LNCaP clone FGC (cell line): ENCODE measurements at regions not wholly inside any gene's neighbourhood (a gene's known extent, or its start where the extent isn't known, plus 50 kb on each side); places are given as distances from the start of the nearest gene placed in this dataset.
"Not testable (repeated sequence)": the region's sequence is repeated elsewhere in the genome, so short reads cannot be mapped to it uniquely, and the experiment has no call there.

ENCODE experiments used
- DNase-seq: peaks from one replicate; pipeline ENCODE4 v3.0.0-alpha.2; 2011; ENCODE audit warnings: low read depth
- H3K4me3 ChIP-seq: 2 replicates; pipeline ENCODE4 v1.5.1; 2011; ENCODE audit warnings: mild to moderate bottlenecking, low read depth, low read length, control low read depth
- TF ChIP-seq, protein P1 (sequence below): IDR thresholded peaks from 2 replicates; pipeline ENCODE4 v1.5.1; 2012; ENCODE audit warnings: mild to moderate bottlenecking; ENCODE audit not compliant: control insufficient read depth, insufficient read depth; ENCODE audit errors: extremely low read depth

DNA sequence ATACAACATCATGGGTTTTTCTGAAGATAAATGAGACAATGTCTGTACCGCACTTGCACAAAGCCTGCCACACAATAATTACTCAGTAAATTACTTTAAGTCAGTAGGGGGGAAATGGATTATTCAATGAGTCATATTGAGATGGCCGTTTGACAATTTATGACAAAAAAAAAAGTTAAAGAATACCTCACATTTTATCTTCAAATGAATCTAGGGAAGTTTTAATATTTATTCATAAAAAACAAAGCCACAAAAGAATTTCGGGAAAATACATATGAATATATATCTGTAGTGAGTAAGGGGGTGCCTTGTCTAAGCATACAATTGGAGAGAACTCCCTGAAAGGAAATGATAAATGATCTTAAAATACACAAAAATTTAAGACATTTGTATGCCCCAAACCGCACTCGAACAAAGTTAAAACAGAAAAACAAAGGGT lies 197.0 kb upstream of the SLC7A11 start:
- TF ChIP-seq, protein P1, sequence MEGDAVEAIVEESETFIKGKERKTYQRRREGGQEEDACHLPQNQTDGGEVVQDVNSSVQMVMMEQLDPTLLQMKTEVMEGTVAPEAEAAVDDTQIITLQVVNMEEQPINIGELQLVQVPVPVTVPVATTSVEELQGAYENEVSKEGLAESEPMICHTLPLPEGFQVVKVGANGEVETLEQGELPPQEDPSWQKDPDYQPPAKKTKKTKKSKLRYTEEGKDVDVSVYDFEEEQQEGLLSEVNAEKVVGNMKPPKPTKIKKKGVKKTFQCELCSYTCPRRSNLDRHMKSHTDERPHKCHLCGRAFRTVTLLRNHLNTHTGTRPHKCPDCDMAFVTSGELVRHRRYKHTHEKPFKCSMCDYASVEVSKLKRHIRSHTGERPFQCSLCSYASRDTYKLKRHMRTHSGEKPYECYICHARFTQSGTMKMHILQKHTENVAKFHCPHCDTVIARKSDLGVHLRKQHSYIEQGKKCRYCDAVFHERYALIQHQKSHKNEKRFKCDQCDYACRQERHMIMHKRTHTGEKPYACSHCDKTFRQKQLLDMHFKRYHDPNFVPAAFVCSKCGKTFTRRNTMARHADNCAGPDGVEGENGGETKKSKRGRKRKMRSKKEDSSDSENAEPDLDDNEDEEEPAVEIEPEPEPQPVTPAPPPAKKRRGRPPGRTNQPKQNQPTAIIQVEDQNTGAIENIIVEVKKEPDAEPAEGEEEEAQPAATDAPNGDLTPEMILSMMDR: no peak
- DNase-seq: no peak
- H3K4me3 ChIP-seq: no peak overlapping the region

DNA sequence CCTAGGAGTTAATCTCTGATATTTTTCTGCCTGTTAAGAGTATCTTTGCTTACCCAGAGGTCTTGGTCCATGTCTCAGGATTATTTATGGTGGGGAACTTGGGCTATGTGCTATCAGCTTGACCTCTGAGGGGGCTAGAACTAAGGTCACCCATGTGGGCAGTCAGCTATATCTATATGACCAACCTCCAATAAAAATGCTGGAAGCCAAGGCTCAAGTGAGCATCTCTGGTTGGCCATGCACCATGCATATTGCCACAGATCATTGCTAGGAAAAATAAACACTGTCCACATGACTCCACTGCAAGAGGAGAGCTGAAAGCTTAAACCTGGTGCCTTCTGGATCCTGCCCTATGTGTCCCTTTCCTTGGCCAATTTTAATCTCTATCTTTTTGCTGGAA lies 196.5 kb upstream of the SLC7A11 start:
- H3K4me3 ChIP-seq: no peak overlapping the region
- no peak for DNase-seq
- TF ChIP-seq, protein P1: no peak

DNA sequence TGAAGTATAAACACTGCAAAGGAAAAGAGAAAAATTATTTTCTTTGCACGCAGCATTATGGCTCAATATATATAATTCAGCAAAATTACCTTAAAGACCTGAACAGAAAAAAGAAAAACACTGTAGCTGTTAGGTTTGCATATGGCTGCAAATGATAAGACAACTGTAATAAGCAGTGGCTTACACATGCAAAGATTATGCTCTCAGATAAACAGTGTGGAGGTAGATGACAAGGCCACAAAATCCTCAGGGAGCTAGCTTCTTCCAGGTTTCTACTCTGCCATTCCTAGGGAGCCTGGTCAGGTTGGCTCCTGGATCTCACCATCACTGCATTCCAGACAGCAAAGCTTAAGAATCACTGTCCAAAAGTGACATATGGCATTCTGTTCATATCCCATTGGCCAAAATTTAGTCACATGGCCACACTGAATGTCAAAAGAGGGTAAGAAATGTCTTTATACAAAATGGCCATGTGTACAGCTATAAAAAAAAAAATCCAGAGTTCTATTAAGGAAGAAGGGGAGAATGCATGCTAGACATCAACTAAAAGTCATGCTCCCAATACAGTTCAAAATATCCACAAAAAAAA lies 195.2 kb upstream of the SLC7A11 start:
- no peak for DNase-seq
- TF ChIP-seq, protein P1: no peak
- H3K4me3 ChIP-seq: no peak overlapping the region

DNA sequence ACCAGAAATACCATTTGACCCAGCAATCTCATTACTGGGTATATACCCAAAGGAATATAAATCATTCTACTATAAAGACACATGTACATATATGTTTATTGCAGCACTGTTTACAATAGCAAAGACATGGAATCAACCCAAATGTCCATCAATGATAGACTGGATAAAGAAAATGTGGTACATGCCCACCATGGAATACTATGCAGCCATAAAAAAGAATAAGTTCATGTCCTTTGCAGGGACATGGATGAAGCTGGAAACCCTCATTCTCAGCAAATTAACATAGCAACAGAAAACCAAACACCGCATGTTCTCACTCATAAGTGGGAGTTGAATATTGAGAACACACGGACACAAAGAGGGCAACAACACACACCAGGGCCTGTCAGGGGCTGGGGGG lies 193.6 kb upstream of the SLC7A11 start:
- not testable (repeated sequence) for DNase-seq, H3K4me3 ChIP-seq

DNA sequence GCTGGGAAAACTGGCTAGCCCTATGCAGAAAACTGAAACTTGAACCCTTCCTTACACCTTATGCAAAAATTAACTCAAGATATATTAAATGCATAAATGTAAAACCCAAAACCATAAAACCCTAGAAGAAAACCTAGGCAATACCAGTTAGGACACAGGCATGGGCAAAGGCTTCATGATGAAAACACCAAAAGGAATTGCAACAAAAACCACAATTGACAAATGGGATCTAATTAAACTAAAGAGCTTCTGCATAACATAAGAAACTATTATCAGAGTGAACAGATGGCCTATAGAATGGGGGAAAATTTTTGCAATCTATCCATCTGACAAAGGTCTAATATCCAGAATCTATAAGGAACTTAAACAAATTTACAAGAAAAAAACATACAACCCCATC lies 192.9 kb upstream of the SLC7A11 start:
- not testable (repeated sequence) for H3K4me3 ChIP-seq, DNase-seq

DNA sequence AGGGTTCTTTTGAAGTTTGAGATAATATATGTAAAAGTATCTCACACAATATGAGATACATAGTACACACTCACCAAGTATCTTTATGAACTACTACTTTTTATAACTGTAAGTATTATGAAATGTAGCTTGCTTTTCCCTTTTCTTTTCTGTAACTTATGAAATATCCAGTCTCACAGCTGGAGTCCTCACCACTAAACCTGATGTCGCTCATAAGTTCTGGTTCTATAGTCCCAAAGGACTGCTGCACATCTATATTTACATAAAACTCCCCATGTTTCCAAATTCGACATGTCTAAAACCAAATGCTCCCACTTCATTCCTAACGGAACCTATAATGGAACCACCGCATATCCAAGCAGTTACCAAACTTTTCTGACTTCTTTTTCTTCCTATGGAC lies 186.5 kb upstream of the SLC7A11 start:
- TF ChIP-seq, protein P1: no peak
- DNase-seq: no peak
- no peak overlapping the region for H3K4me3 ChIP-seq

DNA sequence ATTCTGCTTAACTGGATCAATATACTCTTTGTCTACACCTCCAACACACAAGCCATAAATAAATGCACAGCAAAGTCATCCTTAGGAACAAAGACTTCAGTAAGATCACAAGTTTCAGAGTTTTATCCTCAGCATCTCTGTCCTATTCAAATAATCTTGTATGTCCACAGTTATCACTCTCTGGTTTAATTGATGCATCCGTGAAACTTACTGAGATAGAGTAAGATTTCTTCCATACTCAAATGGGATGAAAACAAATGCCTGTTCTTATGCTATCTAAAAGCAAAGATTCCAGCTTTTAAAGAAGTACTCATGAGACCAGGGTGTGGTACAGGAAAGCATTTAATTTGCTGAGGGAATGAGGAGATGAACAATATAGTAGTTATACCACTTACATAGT lies 184.6 kb upstream of the SLC7A11 start:
- DNase-seq: no peak
- TF ChIP-seq, protein P1: no peak
- no peak overlapping the region for H3K4me3 ChIP-seq

DNA sequence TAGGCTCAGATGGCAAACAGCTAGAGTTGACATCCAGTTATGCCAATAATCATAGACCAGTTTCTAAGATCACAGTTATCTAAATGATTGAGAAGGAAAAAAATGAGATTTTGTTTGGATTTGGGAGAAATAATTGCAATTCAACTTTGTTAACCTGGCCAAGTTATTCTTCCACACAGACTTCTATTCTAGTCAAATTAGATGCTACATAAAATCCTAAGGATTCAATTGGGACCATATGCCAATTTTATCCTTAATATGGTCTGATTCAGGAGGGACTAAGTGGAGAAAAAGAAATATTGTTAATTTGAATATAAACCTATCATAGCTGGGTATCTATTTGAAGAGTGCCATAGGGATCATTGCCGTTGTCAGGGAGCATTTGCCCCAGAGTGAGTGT lies 178.3 kb upstream of the SLC7A11 start:
- TF ChIP-seq, protein P1: no peak
- no peak for DNase-seq
- H3K4me3 ChIP-seq: no peak overlapping the region
